ENCODE measurements at regions not wholly inside any gene's neighbourhood (a gene's known extent, or its start where the extent isn't known, plus 50 kb on each side); places are given as distances from the start of the nearest gene placed in this dataset.

DNA sequence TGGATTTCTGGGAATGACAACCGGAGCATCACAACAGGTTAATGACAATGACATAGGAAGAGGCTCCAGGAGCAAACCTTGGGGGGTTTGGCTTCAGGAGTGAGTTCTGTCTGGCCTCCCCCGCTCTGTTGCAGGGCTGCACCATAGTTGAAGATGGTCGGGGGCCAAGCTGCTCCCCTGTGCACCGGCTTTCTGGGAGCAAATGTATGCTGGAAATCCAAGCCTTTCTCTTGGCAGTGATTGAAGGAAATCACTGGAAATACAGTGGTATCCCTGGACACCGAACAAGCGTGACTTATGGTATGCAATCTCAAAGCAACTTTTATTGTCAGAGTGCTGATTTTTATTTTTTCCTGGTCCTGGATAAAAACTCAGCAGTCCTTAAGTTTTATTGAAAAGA, 251.9 kb upstream of the ZNF32 start:
- TF ChIP-seq, protein P1, sequence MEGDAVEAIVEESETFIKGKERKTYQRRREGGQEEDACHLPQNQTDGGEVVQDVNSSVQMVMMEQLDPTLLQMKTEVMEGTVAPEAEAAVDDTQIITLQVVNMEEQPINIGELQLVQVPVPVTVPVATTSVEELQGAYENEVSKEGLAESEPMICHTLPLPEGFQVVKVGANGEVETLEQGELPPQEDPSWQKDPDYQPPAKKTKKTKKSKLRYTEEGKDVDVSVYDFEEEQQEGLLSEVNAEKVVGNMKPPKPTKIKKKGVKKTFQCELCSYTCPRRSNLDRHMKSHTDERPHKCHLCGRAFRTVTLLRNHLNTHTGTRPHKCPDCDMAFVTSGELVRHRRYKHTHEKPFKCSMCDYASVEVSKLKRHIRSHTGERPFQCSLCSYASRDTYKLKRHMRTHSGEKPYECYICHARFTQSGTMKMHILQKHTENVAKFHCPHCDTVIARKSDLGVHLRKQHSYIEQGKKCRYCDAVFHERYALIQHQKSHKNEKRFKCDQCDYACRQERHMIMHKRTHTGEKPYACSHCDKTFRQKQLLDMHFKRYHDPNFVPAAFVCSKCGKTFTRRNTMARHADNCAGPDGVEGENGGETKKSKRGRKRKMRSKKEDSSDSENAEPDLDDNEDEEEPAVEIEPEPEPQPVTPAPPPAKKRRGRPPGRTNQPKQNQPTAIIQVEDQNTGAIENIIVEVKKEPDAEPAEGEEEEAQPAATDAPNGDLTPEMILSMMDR (IDR thresholded peaks at IDR 0.05 in 8 of 11, conservative IDR thresholded peaks at IDR 0.05 in 3 of 11), result no peak
- TF ChIP-seq POLR2AphosphoS5 (IDR thresholded peaks at IDR 0.05), result no peak
- TF ChIP-seq POLR2A (IDR thresholded peaks at IDR 0.05), result no peak
